Nephron (organoid): ENCODE measurements at regions not wholly inside any gene's neighbourhood (a gene's known extent, or its start where the extent isn't known, plus 50 kb on each side); places are given as distances from the start of the nearest gene placed in this dataset.

Experiments used
- H3K27ac Mint-ChIP-seq, 3 experiments: 2 replicates each; pipeline ENCODE4 v1.8.0; 2020; ENCODE audit warnings: mixed read lengths in 3 of 3, mild to moderate bottlenecking in 2 of 3, moderate library complexity in 1 of 3
- H3K27me3 Mint-ChIP-seq: 2 replicates; pipeline ENCODE4 v1.8.0; 2021; ENCODE audit warnings: low read depth, mild to moderate bottlenecking, moderate library complexity, mixed read lengths
- H3K36me3 Mint-ChIP-seq: 2 replicates; pipeline ENCODE4 v1.8.0; 2020; ENCODE audit warnings: low read depth, mixed read lengths
- H3K4me1 Mint-ChIP-seq: 2 replicates; pipeline ENCODE4 v1.8.0; 2020; ENCODE audit warnings: mixed read lengths
- H3K4me3 Mint-ChIP-seq, 3 experiments: 2 replicates each; pipeline ENCODE4 v1.8.0; 2020; ENCODE audit warnings: mild to moderate bottlenecking in 3 of 3, mixed read lengths in 3 of 3, moderate library complexity in 2 of 3
- H3K9me3 Mint-ChIP-seq: 2 replicates; pipeline ENCODE4 v1.8.0; 2020; ENCODE audit warnings: mixed read lengths
- CTCF ChIP-seq, 3 experiments: fragments of 200-600 bp; sonication (generic); IDR thresholded peaks; one replicate each; pipeline ENCODE4 v1.5.0; 2021; ENCODE audit warnings: antibody characterized with exemption in 3 of 3; ENCODE audit not compliant: unreplicated experiment in 3 of 3

- H3K27ac Mint-ChIP-seq, result no peak overlapping the region
- H3K27me3 Mint-ChIP-seq, result no peaks in the 10 kb centered on the region
- TF ChIP-seq CTCF (IDR thresholded peaks at IDR 0.05; ENCODE audit: unreplicated experiment in 3 of 3), result no peak
- no peak overlapping the region for H3K4me3 Mint-ChIP-seq
- no peaks in the 10 kb centered on the region for H3K4me1 Mint-ChIP-seq
- no peaks in the 10 kb centered on the region for H3K9me3 Mint-ChIP-seq
- no peaks in the 10 kb centered on the region for H3K36me3 Mint-ChIP-seq
Measured at GRCh38 chr3:117843356-117843755, 1133.8 kb downstream of the TUSC7 start.

- TF ChIP-seq CTCF (IDR thresholded peaks at IDR 0.05; ENCODE audit: unreplicated experiment in 3 of 3), result no peak
- H3K27ac Mint-ChIP-seq, result no peak overlapping the region
- no peaks in the 10 kb centered on the region for H3K36me3 Mint-ChIP-seq
- H3K4me3 Mint-ChIP-seq, result no peak overlapping the region
- H3K27me3 Mint-ChIP-seq, result no peaks in the 10 kb centered on the region
- H3K9me3 Mint-ChIP-seq, result no peaks in the 10 kb centered on the region
- H3K4me1 Mint-ChIP-seq, result no peaks in the 10 kb centered on the region
Measured at GRCh38 chr3:117844676-117845075, 1135.1 kb downstream of the TUSC7 start.

GRCh38 chr3:117846238-117846637 is 1136.7 kb downstream of the TUSC7 start:
- TF ChIP-seq CTCF (IDR thresholded peaks at IDR 0.05; ENCODE audit: unreplicated experiment in 3 of 3), result no peak
- no peaks in the 10 kb centered on the region for H3K9me3 Mint-ChIP-seq
- H3K4me3 Mint-ChIP-seq, result no peak overlapping the region
- no peak overlapping the region for H3K27ac Mint-ChIP-seq
- H3K36me3 Mint-ChIP-seq, result no peaks in the 10 kb centered on the region
- H3K27me3 Mint-ChIP-seq, result no peaks in the 10 kb centered on the region
- H3K4me1 Mint-ChIP-seq, result no peaks in the 10 kb centered on the region

- Mint-ChIP-seq H3K9me3 (peaks cover 3% of the 10 kb centered on the region), H3K27ac (no peak overlapping the region), H3K27me3 (no peaks in the 10 kb centered on the region), H3K36me3 (no peaks in the 10 kb centered on the region), H3K4me3 (no peak overlapping the region), H3K4me1 (no peaks in the 10 kb centered on the region)
- no peak for TF ChIP-seq CTCF (IDR thresholded peaks at IDR 0.05; ENCODE audit: unreplicated experiment in 3 of 3)
Measured at GRCh38 chr3:117848606-117849005, 1139.0 kb downstream of the TUSC7 start.

GRCh38 chr3:117853923-117854668 is 1144.5 kb downstream of the TUSC7 start:
- Mint-ChIP-seq H3K4me3 (no peak overlapping the region), H3K9me3 (peaks cover 3% of the 10 kb centered on the region), H3K4me1 (no peaks in the 10 kb centered on the region), H3K36me3 (no peaks in the 10 kb centered on the region), H3K27ac (no peak overlapping the region), H3K27me3 (no peaks in the 10 kb centered on the region)
- TF ChIP-seq CTCF (IDR thresholded peaks at IDR 0.05; ENCODE audit: unreplicated experiment in 3 of 3), result no peak

- Mint-ChIP-seq H3K4me3 (no peak overlapping the region), H3K4me1 (no peaks in the 10 kb centered on the region), H3K9me3 (peaks cover 3% of the 10 kb centered on the region), H3K27ac (no peak overlapping the region), H3K36me3 (no peaks in the 10 kb centered on the region), H3K27me3 (no peaks in the 10 kb centered on the region)
- no peak for TF ChIP-seq CTCF (IDR thresholded peaks at IDR 0.05; ENCODE audit: unreplicated experiment in 3 of 3)
Measured at GRCh38 chr3:117856354-117856753, 1146.8 kb downstream of the TUSC7 start.
